Common myeloid progenitor, CD34-positive (primary cell): ENCODE measurements at regions not wholly inside any gene's neighbourhood (a gene's known extent, or its start where the extent isn't known, plus 50 kb on each side); places are given as distances from the start of the nearest gene placed in this dataset.
"Not testable (repeated sequence)": the region's sequence is repeated elsewhere in the genome, so short reads cannot be mapped to it uniquely, and the experiment has no call there.

ENCODE experiments used
- CTCF ChIA-PET: fragments of 350-600 bp; sonication (Branson Sonifier 250); formaldehyde crosslinking; loops from one replicate; lab custom pipeline; 2021; ENCODE audit warnings: antibody characterized with exemption; lab: Charles Lee
- POLR2A ChIA-PET: fragments of 350-600 bp; sonication (Branson Sonifier 250); formaldehyde crosslinking; loops from one replicate; lab custom pipeline; 2021; ENCODE audit warnings: antibody characterized with exemption; lab: Charles Lee
- DNase-seq, 3 donors: peaks; one replicate each; pipeline versions ENCODE4 v3.0.0 to v3.0.0-alpha.2; 2013
- H3K27ac ChIP-seq, 2 experiments: 1 replicate in 1 of 2; 2 replicates in 1 of 2; pipeline ENCODE4 v1.7.0; 2013; ENCODE audit warnings: inconsistent platforms in 2 of 2, low read length in 2 of 2, mild to moderate bottlenecking in 2 of 2, low read depth in 1 of 2, moderate library complexity in 1 of 2; ENCODE audit not compliant: severe bottlenecking in 2 of 2, insufficient read depth in 1 of 2, poor library complexity in 1 of 2
- H3K27me3 ChIP-seq, 5 experiments: replicated peaks in 2 of 5; 1 replicate in 3 of 5; 2 replicates in 2 of 5; pipeline versions ENCODE4 v1.6.1 to v1.7.0; 2013; ENCODE audit warnings: low read length in 4 of 5, mild to moderate bottlenecking in 2 of 5, moderate library complexity in 2 of 5, inconsistent platforms in 1 of 5; ENCODE audit not compliant: insufficient read depth in 5 of 5, control insufficient read depth in 4 of 5
- H3K36me3 ChIP-seq, 4 experiments: 1 replicate in 2 of 4; 2 replicates in 2 of 4; pipeline versions ENCODE4 v1.6.1 to v1.7.0; 2013; ENCODE audit warnings: low read length in 3 of 4, control low read depth in 1 of 4, mild to moderate bottlenecking in 1 of 4; ENCODE audit not compliant: control insufficient read depth in 4 of 4, insufficient read depth in 4 of 4
- H3K4me1 ChIP-seq, 4 experiments: 1 replicate in 3 of 4; 2 replicates in 1 of 4; pipeline versions ENCODE4 v1.6.1 to v1.7.1; 2013; ENCODE audit warnings: low read length in 3 of 4, mild to moderate bottlenecking in 3 of 4, control low read depth in 1 of 4, inconsistent platforms in 1 of 4, moderate library complexity in 1 of 4; ENCODE audit not compliant: control insufficient read depth in 4 of 4, insufficient read depth in 4 of 4; ENCODE audit errors: control extremely low read depth in 1 of 4
- H3K4me3 ChIP-seq, 7 experiments: 1 replicate in 4 of 7; 2 replicates in 3 of 7; pipeline versions ENCODE4 v1.5.1 to v1.7.0; 2013; ENCODE audit warnings: mild to moderate bottlenecking in 7 of 7, low read length in 6 of 7, moderate library complexity in 6 of 7, inconsistent platforms in 2 of 7, low read depth in 2 of 7, control low read depth in 1 of 7; ENCODE audit not compliant: insufficient read depth in 4 of 7, control insufficient read depth in 1 of 7; ENCODE audit errors: extremely low read depth in 1 of 7
- H3K9me3 ChIP-seq, 5 experiments: 1 replicate in 4 of 5; 2 replicates in 1 of 5; pipeline versions ENCODE4 v1.6.1 to v1.7.1; 2013; ENCODE audit warnings: low read length in 4 of 5, mild to moderate bottlenecking in 2 of 5, inconsistent platforms in 1 of 5, low read depth in 1 of 5, moderate library complexity in 1 of 5; ENCODE audit not compliant: control insufficient read depth in 4 of 5, insufficient read depth in 2 of 5; ENCODE audit errors: control extremely low read depth in 1 of 5
- WGBS: methylation state at CpG from one replicate; pipeline ENCODE4 v1.1.5; 2013; ENCODE audit not compliant: insufficient coverage; 5-methylcytosine and 5-hydroxymethylcytosine counted together

DNA sequence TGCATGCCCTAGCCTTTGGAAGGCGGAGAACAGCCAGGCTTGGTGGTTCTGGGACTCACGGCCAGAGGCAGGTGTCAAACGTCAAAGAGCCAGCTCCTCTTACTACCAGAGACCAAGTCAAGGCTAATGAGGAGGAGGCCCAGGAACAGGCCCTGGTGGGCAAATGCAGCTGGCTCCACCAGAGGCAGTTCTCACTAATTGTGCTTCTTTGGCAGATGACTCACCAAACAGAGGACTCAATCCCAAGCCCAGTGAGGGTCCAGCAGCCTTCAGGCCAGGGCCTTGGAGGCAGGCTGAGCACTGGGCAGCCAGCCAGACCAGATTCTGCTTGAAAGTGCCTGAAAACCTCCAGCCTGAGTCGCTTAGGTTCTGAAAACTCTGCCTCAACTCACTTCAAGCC lies 336.5 kb upstream of the CDH5 start:
- DNase-seq: no peak
- CTCF ChIA-PET: no interaction called here

GRCh38 chr16:66028510-66029216 lies 337.8 kb upstream of the CDH5 start:
- no peak overlapping the region for H3K27ac ChIP-seq
- H3K9me3 ChIP-seq: peaks cover 0 to 16% (median 6%) of the 10 kb centered on the region in 5 experiments
- H3K4me1 ChIP-seq: no peaks in the 10 kb centered on the region
- CTCF ChIA-PET: no interaction called here
- H3K36me3 ChIP-seq: no peaks in the 10 kb centered on the region
- POLR2A ChIA-PET: no interaction called here
- WGBS: 100% methylated on average over 1 of the region's 2 CpGs
- no peak overlapping the region for H3K4me3 ChIP-seq
- DNase-seq: no peak
- peaks cover 0 to 2% (median 0%) of the 10 kb centered on the region in 5 experiments for H3K27me3 ChIP-seq

More for the DNA sequence above, 336.5 kb upstream of the CDH5 start:
- Histone ChIP-seq H3K4me1 (no peaks in the 10 kb centered on the region), H3K9me3 (peaks cover 0 to 2% (median 0%) of the 10 kb centered on the region in 5 experiments), H3K27ac (no peak overlapping the region), H3K27me3 (peaks cover 0 to 2% (median 0%) of the 10 kb centered on the region in 5 experiments), H3K36me3 (no peaks in the 10 kb centered on the region), H3K4me3 (no peak overlapping the region)
- POLR2A ChIA-PET: no interaction called here
- no CpG with 5 or more reads among the region's 4 CpGs for WGBS

GRCh38 chr16:66026787-66027330 lies 339.6 kb upstream of the CDH5 start:
- Histone ChIP-seq H3K4me1 (no peaks in the 10 kb centered on the region), H3K27ac (no peak overlapping the region), H3K9me3 (peaks cover 0 to 18% (median 6%) of the 10 kb centered on the region in 5 experiments), H3K36me3 (no peaks in the 10 kb centered on the region), H3K27me3 (peaks cover 0 to 2% (median 0%) of the 10 kb centered on the region in 5 experiments), H3K4me3 (no peak overlapping the region)
- CTCF ChIA-PET: no interaction called here
- 80% methylated on average over 2 of the region's 2 CpGs for WGBS
- no peak for DNase-seq
- POLR2A ChIA-PET: no interaction called here

DNA sequence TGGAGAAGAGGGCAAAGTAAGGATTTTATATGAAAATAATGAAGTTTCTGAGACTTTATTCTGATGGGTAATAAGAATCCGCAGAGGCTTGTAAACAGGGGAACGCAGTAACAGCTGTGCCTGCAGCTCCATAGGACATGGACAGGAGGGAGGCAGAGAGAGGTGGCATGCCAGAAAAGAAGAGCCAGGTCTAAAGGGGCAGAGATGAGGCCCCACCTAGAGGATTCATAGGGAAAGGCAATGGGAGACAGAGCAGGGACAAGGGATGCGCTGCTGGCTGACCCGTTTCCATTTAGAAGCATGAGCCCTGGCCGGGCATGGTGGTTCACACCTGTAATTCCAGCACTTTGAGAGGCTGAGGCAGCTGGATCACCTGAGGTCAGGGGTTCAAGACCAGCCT lies 340.3 kb upstream of the CDH5 start:
- CTCF ChIA-PET: no interaction called here
- no peaks in the 10 kb centered on the region for H3K4me1 ChIP-seq
- 75% methylated on average over 4 of the region's 5 CpGs for WGBS

GRCh38 chr16:66025751-66026150 lies 340.7 kb upstream of the CDH5 start:
- Histone ChIP-seq H3K4me1 (no peaks in the 10 kb centered on the region), H3K36me3 (no peaks in the 10 kb centered on the region), H3K27ac (no peak overlapping the region), H3K9me3 (peaks cover 0 to 18% (median 6%) of the 10 kb centered on the region in 5 experiments), H3K27me3 (peaks cover 0 to 2% (median 0%) of the 10 kb centered on the region in 5 experiments), H3K4me3 (no peak overlapping the region)
- ChIA-PET POLR2A (no interaction called here), CTCF (no interaction called here)
- no peak for DNase-seq
- WGBS: no CpG with 5 or more reads among the region's 1 CpG

More for the DNA sequence above, 340.3 kb upstream of the CDH5 start:
- Histone ChIP-seq H3K27ac (no peak overlapping the region), H3K9me3 (peaks cover 0 to 18% (median 6%) of the 10 kb centered on the region in 5 experiments), H3K27me3 (peaks cover 0 to 2% (median 0%) of the 10 kb centered on the region in 5 experiments), H3K4me3 (no peak overlapping the region), H3K36me3 (no peaks in the 10 kb centered on the region)
- DNase-seq: no peak
- POLR2A ChIA-PET: no interaction called here

GRCh38 chr16:66024567-66024966 lies 341.9 kb upstream of the CDH5 start:
- 92% methylated on average over 2 of the region's 2 CpGs for WGBS
- H3K4me1 ChIP-seq, DNase-seq, H3K27me3 ChIP-seq, CTCF ChIA-PET, H3K36me3 ChIP-seq, H3K27ac ChIP-seq, H3K4me3 ChIP-seq, POLR2A ChIA-PET: not testable (repeated sequence)
- H3K9me3 ChIP-seq: peaks cover 0 to 18% (median 6%) of the 10 kb centered on the region in 5 experiments

DNA sequence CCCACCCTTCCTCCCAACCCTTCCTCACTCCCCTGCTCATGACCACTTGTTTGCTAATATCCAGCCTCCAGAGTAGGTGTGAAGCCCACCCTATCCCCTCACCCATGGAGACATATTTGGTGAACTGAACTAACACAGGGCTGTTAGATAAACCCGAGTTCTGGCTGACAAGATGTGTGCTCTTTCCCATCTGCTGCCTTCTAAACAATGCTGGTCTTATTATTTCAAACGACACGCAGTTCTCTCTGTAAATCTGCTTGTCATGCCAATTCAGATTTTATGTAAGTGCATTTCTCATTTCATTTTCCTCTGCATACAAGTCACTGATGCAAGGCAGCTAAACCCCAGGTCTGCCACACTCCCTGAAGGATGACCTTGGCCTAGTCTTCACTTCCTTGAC lies 343.0 kb upstream of the CDH5 start:
- no peak overlapping the region for H3K27ac ChIP-seq
- peaks cover 0 to 3% (median 0%) of the 10 kb centered on the region in 5 experiments for H3K27me3 ChIP-seq
- POLR2A ChIA-PET: interaction anchor here (0.5 kb wide), 1 partner anchor 408 kb away, joined by 3 read pairs; no protein-coding TSS in a partner anchor
- H3K9me3 ChIP-seq: peaks cover 0 to 18% (median 6%) of the 10 kb centered on the region in 5 experiments
- H3K4me3 ChIP-seq: no peak overlapping the region
- no peaks in the 10 kb centered on the region for H3K4me1 ChIP-seq
- H3K36me3 ChIP-seq: no peaks in the 10 kb centered on the region
- DNase-seq: no peak
- WGBS: 84% methylated on average over 3 of the region's 3 CpGs
- CTCF ChIA-PET: no interaction called here
